ENCODE measurements at regions not wholly inside any gene's neighbourhood (a gene's known extent, or its start where the extent isn't known, plus 50 kb on each side); places are given as distances from the start of the nearest gene placed in this dataset.

DNA sequence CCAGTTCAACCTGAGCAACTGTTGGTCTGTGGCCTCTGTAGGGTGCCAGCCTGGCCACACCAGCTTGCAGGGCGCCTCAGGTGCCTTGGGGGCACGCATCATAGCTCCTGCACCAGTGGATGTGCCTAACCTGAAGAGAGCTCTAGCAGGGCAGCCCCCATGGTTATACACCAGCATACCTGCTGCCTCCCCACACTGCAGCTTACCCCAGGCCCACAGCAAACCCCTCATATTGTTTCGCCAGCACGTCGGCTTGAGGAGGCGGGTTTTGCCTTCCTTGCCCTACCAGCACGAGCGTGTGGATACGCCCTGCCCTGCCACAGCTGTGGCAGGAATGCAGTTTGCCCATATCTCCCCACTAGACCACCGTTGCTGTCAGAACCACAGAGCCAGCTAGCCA is 435.9 kb downstream of the SLCO4C1 start (continued):
- TF ChIP-seq, protein P1, sequence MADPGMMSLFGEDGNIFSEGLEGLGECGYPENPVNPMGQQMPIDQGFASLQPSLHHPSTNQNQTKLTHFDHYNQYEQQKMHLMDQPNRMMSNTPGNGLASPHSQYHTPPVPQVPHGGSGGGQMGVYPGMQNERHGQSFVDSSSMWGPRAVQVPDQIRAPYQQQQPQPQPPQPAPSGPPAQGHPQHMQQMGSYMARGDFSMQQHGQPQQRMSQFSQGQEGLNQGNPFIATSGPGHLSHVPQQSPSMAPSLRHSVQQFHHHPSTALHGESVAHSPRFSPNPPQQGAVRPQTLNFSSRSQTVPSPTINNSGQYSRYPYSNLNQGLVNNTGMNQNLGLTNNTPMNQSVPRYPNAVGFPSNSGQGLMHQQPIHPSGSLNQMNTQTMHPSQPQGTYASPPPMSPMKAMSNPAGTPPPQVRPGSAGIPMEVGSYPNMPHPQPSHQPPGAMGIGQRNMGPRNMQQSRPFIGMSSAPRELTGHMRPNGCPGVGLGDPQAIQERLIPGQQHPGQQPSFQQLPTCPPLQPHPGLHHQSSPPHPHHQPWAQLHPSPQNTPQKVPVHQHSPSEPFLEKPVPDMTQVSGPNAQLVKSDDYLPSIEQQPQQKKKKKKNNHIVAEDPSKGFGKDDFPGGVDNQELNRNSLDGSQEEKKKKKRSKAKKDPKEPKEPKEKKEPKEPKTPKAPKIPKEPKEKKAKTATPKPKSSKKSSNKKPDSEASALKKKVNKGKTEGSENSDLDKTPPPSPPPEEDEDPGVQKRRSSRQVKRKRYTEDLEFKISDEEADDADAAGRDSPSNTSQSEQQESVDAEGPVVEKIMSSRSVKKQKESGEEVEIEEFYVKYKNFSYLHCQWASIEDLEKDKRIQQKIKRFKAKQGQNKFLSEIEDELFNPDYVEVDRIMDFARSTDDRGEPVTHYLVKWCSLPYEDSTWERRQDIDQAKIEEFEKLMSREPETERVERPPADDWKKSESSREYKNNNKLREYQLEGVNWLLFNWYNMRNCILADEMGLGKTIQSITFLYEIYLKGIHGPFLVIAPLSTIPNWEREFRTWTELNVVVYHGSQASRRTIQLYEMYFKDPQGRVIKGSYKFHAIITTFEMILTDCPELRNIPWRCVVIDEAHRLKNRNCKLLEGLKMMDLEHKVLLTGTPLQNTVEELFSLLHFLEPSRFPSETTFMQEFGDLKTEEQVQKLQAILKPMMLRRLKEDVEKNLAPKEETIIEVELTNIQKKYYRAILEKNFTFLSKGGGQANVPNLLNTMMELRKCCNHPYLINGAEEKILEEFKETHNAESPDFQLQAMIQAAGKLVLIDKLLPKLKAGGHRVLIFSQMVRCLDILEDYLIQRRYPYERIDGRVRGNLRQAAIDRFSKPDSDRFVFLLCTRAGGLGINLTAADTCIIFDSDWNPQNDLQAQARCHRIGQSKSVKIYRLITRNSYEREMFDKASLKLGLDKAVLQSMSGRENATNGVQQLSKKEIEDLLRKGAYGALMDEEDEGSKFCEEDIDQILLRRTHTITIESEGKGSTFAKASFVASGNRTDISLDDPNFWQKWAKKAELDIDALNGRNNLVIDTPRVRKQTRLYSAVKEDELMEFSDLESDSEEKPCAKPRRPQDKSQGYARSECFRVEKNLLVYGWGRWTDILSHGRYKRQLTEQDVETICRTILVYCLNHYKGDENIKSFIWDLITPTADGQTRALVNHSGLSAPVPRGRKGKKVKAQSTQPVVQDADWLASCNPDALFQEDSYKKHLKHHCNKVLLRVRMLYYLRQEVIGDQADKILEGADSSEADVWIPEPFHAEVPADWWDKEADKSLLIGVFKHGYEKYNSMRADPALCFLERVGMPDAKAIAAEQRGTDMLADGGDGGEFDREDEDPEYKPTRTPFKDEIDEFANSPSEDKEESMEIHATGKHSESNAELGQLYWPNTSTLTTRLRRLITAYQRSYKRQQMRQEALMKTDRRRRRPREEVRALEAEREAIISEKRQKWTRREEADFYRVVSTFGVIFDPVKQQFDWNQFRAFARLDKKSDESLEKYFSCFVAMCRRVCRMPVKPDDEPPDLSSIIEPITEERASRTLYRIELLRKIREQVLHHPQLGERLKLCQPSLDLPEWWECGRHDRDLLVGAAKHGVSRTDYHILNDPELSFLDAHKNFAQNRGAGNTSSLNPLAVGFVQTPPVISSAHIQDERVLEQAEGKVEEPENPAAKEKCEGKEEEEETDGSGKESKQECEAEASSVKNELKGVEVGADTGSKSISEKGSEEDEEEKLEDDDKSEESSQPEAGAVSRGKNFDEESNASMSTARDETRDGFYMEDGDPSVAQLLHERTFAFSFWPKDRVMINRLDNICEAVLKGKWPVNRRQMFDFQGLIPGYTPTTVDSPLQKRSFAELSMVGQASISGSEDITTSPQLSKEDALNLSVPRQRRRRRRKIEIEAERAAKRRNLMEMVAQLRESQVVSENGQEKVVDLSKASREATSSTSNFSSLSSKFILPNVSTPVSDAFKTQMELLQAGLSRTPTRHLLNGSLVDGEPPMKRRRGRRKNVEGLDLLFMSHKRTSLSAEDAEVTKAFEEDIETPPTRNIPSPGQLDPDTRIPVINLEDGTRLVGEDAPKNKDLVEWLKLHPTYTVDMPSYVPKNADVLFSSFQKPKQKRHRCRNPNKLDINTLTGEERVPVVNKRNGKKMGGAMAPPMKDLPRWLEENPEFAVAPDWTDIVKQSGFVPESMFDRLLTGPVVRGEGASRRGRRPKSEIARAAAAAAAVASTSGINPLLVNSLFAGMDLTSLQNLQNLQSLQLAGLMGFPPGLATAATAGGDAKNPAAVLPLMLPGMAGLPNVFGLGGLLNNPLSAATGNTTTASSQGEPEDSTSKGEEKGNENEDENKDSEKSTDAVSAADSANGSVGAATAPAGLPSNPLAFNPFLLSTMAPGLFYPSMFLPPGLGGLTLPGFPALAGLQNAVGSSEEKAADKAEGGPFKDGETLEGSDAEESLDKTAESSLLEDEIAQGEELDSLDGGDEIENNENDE (IDR thresholded peaks at IDR 0.05; ENCODE audit: insufficient replicate concordance, low read length), result no peak
- TF ChIP-seq KDM4A (IDR thresholded peaks at IDR 0.05; ENCODE audit: low read depth, low read length, severe bottlenecking), result no peak

All from H1 (cell line).